IPS-18a (cell line): ENCODE measurements at regions not wholly inside any gene's neighbourhood (a gene's known extent, or its start where the extent isn't known, plus 50 kb on each side); places are given as distances from the start of the nearest gene placed in this dataset.
"Not testable (repeated sequence)": the region's sequence is repeated elsewhere in the genome, so short reads cannot be mapped to it uniquely, and the experiment has no call there.

ENCODE experiments used
- H3K27ac ChIP-seq: one replicate; pipeline ENCODE4 v1.5.1; 2013; ENCODE audit warnings: low read length
- H3K27me3 ChIP-seq: one replicate; pipeline ENCODE4 v1.6.1; 2013; ENCODE audit warnings: mild to moderate bottlenecking, low read length; ENCODE audit not compliant: control insufficient read depth, insufficient read depth
- H3K36me3 ChIP-seq: one replicate; pipeline ENCODE4 v1.6.1; 2013; ENCODE audit warnings: low read depth, low read length; ENCODE audit not compliant: control insufficient read depth
- H3K4me1 ChIP-seq: one replicate; pipeline ENCODE4 v1.6.1; 2013; ENCODE audit warnings: low read depth, low read length; ENCODE audit not compliant: control insufficient read depth
- H3K4me3 ChIP-seq: one replicate; pipeline ENCODE4 v1.5.1; 2013; ENCODE audit warnings: low read length
- H3K9ac ChIP-seq: one replicate; pipeline ENCODE4 v1.6.1; 2013; ENCODE audit warnings: mild to moderate bottlenecking, low read length, moderate library complexity
- H3K9me3 ChIP-seq: one replicate; pipeline ENCODE4 v1.6.1; 2013; ENCODE audit warnings: low read depth, low read length; ENCODE audit not compliant: control insufficient read depth

DNA sequence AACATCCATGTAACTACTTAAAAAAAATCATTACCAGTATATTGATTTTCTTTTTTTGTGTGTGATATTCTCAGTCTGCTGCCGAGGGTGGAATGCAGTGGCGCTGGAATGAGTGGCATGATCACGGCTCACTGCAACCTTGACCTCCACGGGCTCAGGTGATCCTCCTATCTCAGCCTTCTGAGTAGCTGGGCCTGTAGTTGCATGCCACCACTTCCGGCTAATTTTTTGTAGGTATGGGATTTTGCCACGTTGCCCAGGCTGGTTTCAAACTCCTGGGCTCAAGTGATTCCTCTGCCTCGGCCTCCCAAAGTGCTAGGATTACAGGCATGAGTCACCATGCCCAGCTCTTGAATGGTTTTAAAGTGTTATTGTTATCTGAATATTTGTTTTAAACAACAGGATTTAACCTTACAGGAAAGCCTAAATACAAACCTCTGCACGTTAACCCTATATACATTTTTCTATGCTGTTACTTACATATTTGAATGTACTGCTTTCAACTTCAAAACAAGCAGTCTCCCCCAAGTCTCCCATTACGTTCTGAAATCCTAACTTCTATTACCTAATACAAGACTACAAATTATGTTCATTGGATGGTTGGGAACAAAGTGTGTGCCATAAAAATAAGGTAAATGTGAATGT lies 61.7 kb downstream of the KPNA2 start:
- Histone ChIP-seq H3K9me3 (no peaks in the 10 kb centered on the region), H3K4me3 (no peak overlapping the region), H3K27me3 (peaks cover 19% of the 10 kb centered on the region), H3K9ac (no peak overlapping the region), H3K36me3 (no peaks in the 10 kb centered on the region), H3K27ac (no peak overlapping the region), H3K4me1 (no peaks in the 10 kb centered on the region)

- not testable (repeated sequence) for H3K4me3 ChIP-seq, H3K9me3 ChIP-seq, H3K4me1 ChIP-seq, H3K9ac ChIP-seq, H3K36me3 ChIP-seq, H3K27ac ChIP-seq
- H3K27me3 ChIP-seq: peaks cover 33% of the 10 kb centered on the region
Observed at GRCh38 chr17:68099341-68099753, 63.8 kb downstream of the KPNA2 start.

DNA sequence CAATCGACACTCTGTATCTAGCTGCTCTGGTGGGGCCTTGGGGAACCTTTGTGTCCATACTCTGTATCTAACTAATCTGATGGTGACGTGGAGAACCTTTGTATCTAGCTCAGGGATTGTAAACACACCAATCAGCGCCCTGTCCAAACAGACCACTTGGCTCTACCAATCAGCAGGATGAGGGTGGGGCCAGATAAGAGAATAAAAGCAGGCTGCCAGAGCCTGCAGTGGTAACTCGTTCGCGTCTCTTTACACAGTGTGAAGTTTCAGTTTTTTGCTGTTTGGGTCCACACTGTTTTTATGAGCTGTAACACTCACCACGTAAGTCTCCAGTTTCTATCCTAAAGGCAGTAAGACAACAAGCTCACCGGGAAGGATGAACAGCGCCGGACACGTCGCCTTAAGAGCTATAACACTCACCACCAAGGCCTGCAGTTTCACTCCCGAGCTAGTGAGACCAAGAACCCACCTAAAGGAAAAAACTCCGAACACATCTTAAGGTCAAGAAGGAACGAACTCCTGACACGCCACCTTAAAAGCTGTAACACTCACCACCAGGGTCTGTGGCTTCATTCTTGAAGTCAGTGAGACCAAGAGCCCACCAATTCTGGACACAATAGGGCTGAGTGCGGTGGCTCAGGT lies 64.6 kb downstream of the KPNA2 start:
- Histone ChIP-seq H3K4me1 (no peaks in the 10 kb centered on the region), H3K27ac (no peak overlapping the region), H3K36me3 (no peaks in the 10 kb centered on the region), H3K9me3 (no peaks in the 10 kb centered on the region), H3K27me3 (peaks cover 33% of the 10 kb centered on the region), H3K9ac (no peak overlapping the region), H3K4me3 (no peak overlapping the region)

- Histone ChIP-seq H3K9ac (peak overlapping the region; percentile 48), H3K27ac (no peak overlapping the region)
Observed at GRCh38 chr17:68101075-68101986, 65.8 kb downstream of the KPNA2 start.

DNA sequence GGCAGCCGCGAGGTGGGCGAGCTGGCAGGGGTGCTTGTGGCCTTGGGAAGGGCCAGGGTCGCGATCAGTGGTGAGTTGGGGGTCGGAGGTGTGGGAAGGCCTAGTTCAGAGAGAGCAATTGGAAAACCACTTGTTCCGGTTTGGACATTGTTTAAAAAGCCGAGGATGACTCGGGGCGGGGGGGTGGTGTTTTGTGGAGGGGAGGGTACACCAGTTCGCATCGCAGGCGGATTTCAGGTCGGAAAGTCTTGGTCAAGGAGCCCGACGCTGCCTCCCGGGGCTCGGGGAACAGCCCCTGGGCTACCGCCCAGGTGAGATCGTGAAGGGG lies 66.4 kb downstream of the KPNA2 start:
- Histone ChIP-seq H3K27me3 (peaks cover 33% of the 10 kb centered on the region), H3K27ac (no peak overlapping the region), H3K4me1 (no peaks in the 10 kb centered on the region), H3K9me3 (no peaks in the 10 kb centered on the region), H3K36me3 (no peaks in the 10 kb centered on the region), H3K4me3 (peak overlapping the region; percentile 69), H3K9ac (peak overlapping the region; percentile 48)

More at GRCh38 chr17:68101075-68101986, 65.8 kb downstream of the KPNA2 start:
- Histone ChIP-seq H3K27me3 (peaks cover 33% of the 10 kb centered on the region), H3K36me3 (no peaks in the 10 kb centered on the region), H3K4me3 (peak overlapping the region; percentile 69), H3K9me3 (no peaks in the 10 kb centered on the region), H3K4me1 (no peaks in the 10 kb centered on the region)

DNA sequence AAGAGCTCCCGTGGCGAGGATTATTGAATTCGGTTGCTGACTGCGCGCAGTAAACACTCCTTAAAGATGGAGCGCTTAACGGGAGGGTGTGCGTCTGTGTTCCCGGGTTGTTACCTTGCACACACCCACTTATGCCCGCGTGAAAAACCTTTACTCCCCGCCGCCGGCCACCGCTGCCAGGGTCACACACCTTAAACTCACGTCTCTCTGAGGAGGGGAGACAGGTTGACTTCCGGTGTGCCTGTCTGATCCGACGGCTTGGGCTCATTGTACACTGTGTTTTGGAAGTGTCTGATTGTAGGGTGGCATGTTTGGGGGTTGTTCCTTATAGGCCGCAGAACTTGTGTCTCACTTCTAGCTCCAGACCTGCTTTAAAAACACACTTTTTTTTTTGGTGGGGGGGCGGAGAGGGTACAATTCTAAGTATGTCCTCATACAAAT lies 66.8 kb downstream of the KPNA2 start:
- Histone ChIP-seq H3K27ac (no peak overlapping the region), H3K9me3 (no peaks in the 10 kb centered on the region), H3K4me1 (no peaks in the 10 kb centered on the region), H3K4me3 (peak overlapping the region; percentile 69), H3K36me3 (no peaks in the 10 kb centered on the region), H3K9ac (peak overlapping the region; percentile 48), H3K27me3 (peaks cover 33% of the 10 kb centered on the region)

DNA sequence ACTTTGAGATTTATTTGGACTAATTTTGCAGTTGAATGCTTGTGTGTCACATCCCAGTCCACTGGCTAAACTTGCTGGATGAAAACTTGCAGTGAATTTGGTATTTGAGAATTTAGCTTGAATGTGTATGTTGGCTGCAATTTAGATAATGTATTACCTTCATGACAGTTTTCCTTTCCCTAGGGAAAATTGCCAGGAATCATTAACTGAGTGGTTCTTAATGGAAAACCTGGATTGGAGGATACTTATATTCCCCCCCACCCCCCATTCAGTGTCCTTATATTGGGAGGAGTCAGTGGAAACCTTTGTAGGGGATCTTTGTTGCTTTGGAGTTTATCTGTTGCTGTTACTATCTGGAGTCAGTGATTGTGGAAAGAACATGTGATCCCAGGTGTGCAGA lies 67.6 kb downstream of the KPNA2 start:
- no peaks in the 10 kb centered on the region for H3K36me3 ChIP-seq
- H3K9ac ChIP-seq: no peak overlapping the region
- no peak overlapping the region for H3K4me3 ChIP-seq
- peaks cover 33% of the 10 kb centered on the region for H3K27me3 ChIP-seq
- H3K4me1 ChIP-seq: no peaks in the 10 kb centered on the region
- no peaks in the 10 kb centered on the region for H3K9me3 ChIP-seq
- H3K27ac ChIP-seq: no peak overlapping the region

DNA sequence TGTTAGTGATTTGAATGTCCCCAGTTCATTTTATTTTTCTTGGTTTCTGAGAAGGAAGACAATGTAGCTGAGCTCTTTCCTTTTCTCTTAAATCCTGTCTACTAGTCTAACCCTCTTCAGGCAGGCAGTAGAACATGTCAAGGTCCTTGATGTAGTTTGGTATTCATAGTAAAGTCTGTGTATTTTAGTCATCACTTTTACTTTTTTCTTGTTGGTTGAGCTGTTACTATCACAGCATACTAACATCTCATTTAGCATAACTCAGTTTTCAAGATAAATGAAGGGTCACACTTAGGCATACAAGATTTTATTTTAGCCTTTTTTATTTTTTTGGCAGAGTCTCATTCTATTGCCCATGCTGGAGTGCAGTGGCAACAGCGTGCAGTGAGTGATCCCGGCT lies 70.5 kb downstream of the KPNA2 start:
- H3K9ac ChIP-seq: no peak overlapping the region
- no peaks in the 10 kb centered on the region for H3K36me3 ChIP-seq
- H3K27me3 ChIP-seq: peaks cover 20% of the 10 kb centered on the region
- no peak overlapping the region for H3K27ac ChIP-seq
- no peaks in the 10 kb centered on the region for H3K4me1 ChIP-seq
- H3K4me3 ChIP-seq: no peak overlapping the region
- H3K9me3 ChIP-seq: peaks cover 4% of the 10 kb centered on the region

- Histone ChIP-seq H3K9me3 (peaks cover 4% of the 10 kb centered on the region), H3K27me3 (peaks cover 13% of the 10 kb centered on the region), H3K4me1 (no peaks in the 10 kb centered on the region), H3K9ac (no peak overlapping the region), H3K36me3 (no peaks in the 10 kb centered on the region), H3K4me3 (no peak overlapping the region), H3K27ac (no peak overlapping the region)
Observed at GRCh38 chr17:68107373-68107772, 71.8 kb downstream of the KPNA2 start.

- peaks cover 3% of the 10 kb centered on the region for H3K27me3 ChIP-seq
- no peak overlapping the region for H3K27ac ChIP-seq
- H3K4me3 ChIP-seq: no peak overlapping the region
- H3K9ac ChIP-seq: no peak overlapping the region
- no peaks in the 10 kb centered on the region for H3K36me3 ChIP-seq
- H3K9me3 ChIP-seq: peaks cover 4% of the 10 kb centered on the region
- H3K4me1 ChIP-seq: no peaks in the 10 kb centered on the region
Observed at GRCh38 chr17:68108313-68109000, 72.9 kb downstream of the KPNA2 start.

DNA sequence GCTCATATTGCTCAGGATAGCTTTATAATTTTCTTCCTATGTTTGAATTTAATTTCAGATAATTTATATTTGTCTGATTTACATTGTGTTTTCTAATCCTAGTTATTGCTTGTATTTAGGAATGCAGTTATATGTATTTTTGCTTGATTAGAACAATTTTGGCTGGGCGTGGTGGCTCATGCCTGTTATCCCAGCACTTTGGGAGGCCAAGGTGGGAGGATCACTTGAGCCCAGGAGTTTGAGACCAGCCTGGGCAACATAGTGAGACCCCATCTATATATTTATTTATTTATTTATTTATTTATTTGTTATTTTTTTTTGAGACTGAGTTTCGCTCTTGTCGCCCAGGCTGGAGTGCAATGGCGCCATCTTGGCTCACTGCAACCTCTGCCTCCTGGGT lies 73.9 kb downstream of the KPNA2 start:
- H3K36me3 ChIP-seq, H3K27me3 ChIP-seq, H3K4me1 ChIP-seq, H3K9me3 ChIP-seq, H3K4me3 ChIP-seq, H3K27ac ChIP-seq, H3K9ac ChIP-seq: not testable (repeated sequence)
